SHP77 treated with DMSO at 0.1 percent for 48 hours (cell line): ENCODE measurements at regions not wholly inside any gene's neighbourhood (a gene's known extent, or its start where the extent isn't known, plus 50 kb on each side); places are given as distances from the start of the nearest gene placed in this dataset.
"Not testable (repeated sequence)": the region's sequence is repeated elsewhere in the genome, so short reads cannot be mapped to it uniquely, and the experiment has no call there.

Source experiments
- DNase-seq: peaks from one replicate; lab custom pipeline; 2025; lab: John Stamatoyannopoulos, UW

- no peak for DNase-seq
Measured at GRCh38 chr4:97394653-97395052, 748.6 kb downstream of the STPG2 start.

GRCh38 chr4:97396097-97396496 is 747.2 kb downstream of the STPG2 start:
- no peak for DNase-seq

GRCh38 chr4:97396605-97397004 is 746.7 kb downstream of the STPG2 start:
- DNase-seq, result no peak

- DNase-seq, result no peak
Measured at GRCh38 chr4:97404876-97405523, 738.3 kb downstream of the STPG2 start.

- DNase-seq, result no peak
Measured at GRCh38 chr4:97411356-97411755, 731.9 kb downstream of the STPG2 start.

GRCh38 chr4:97412331-97412730 is 730.9 kb downstream of the STPG2 start:
- no peak for DNase-seq

GRCh38 chr4:97414161-97414560 is 729.1 kb downstream of the STPG2 start:
- DNase-seq, result no peak

- DNase-seq, result no peak
Measured at GRCh38 chr4:97432551-97432950, 710.7 kb downstream of the STPG2 start.

- DNase-seq, result not testable (repeated sequence)
Measured at GRCh38 chr4:97437998-97438705, 705.1 kb downstream of the STPG2 start.

- no peak for DNase-seq
Measured at GRCh38 chr4:97453186-97453585, 690.1 kb downstream of the STPG2 start.

GRCh38 chr4:97457253-97457652 is 686.0 kb downstream of the STPG2 start:
- no peak for DNase-seq

- DNase-seq, result no peak
Measured at GRCh38 chr4:97468272-97468671, 675.0 kb downstream of the STPG2 start.

GRCh38 chr4:97475621-97476020 is 667.7 kb downstream of the STPG2 start:
- no peak for DNase-seq

GRCh38 chr4:97477974-97478373 is 665.3 kb downstream of the STPG2 start:
- DNase-seq, result no peak

- no peak for DNase-seq
Measured at GRCh38 chr4:97479388-97479787, 663.9 kb downstream of the STPG2 start.

- DNase-seq, result no peak
Measured at GRCh38 chr4:97491856-97492255, 651.4 kb downstream of the STPG2 start.

- no peak for DNase-seq
Measured at GRCh38 chr4:97493815-97494518, 649.3 kb downstream of the STPG2 start.

- no peak for DNase-seq
Measured at GRCh38 chr4:97496298-97496873, 646.9 kb downstream of the STPG2 start.

GRCh38 chr4:97498875-97499274 is 644.4 kb downstream of the STPG2 start:
- no peak for DNase-seq

- DNase-seq, result no peak
Measured at GRCh38 chr4:97500423-97500822, 642.9 kb downstream of the STPG2 start.

- no peak for DNase-seq
Measured at GRCh38 chr4:97504713-97505112, 638.6 kb downstream of the STPG2 start.

- no peak for DNase-seq
Measured at GRCh38 chr4:97507587-97508245, 635.6 kb downstream of the STPG2 start.
